ENCODE measurements at regions not wholly inside any gene's neighbourhood (a gene's known extent, or its start where the extent isn't known, plus 50 kb on each side); places are given as distances from the start of the nearest gene placed in this dataset.

DNA sequence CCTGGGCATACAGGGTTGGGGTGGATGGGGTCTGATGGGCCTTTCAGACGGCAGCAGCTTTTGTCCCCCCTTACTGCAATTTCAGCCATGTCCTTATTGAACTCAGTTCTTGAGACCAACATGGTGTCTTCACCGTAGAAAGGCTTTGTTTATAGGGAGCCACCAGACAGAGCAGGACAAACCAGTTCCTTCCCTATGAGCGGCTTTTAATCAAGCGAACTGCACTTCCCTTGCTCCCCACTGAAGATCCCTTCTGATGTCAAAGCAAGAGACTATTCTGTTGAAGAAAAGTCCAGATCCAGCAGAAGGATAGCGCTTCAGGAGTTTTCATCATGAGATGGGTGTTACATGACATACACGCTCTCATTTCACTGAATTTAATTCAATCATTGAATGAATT is 100.4 kb downstream of the CD47 start:
- no peak for TF ChIP-seq EZH2 (IDR thresholded peaks at IDR 0.05; ENCODE audit: low read length)
- TF ChIP-seq, protein P1, sequence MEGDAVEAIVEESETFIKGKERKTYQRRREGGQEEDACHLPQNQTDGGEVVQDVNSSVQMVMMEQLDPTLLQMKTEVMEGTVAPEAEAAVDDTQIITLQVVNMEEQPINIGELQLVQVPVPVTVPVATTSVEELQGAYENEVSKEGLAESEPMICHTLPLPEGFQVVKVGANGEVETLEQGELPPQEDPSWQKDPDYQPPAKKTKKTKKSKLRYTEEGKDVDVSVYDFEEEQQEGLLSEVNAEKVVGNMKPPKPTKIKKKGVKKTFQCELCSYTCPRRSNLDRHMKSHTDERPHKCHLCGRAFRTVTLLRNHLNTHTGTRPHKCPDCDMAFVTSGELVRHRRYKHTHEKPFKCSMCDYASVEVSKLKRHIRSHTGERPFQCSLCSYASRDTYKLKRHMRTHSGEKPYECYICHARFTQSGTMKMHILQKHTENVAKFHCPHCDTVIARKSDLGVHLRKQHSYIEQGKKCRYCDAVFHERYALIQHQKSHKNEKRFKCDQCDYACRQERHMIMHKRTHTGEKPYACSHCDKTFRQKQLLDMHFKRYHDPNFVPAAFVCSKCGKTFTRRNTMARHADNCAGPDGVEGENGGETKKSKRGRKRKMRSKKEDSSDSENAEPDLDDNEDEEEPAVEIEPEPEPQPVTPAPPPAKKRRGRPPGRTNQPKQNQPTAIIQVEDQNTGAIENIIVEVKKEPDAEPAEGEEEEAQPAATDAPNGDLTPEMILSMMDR (optimal IDR thresholded peaks at IDR 0.05 in 1 of 3, IDR thresholded peaks at IDR 0.05 in 1 of 3, conservative IDR thresholded peaks at IDR 0.05 in 1 of 3; ENCODE audit: extremely low read depth in 1 of 3, insufficient read depth in 2 of 3, low read length in 3 of 3): no peak
- Histone ChIP-seq H3K4me2 (ENCODE audit: control insufficient read depth, extremely low read depth, insufficient read depth, low read depth, low read length) (no peak overlapping the region), H3K9ac (ENCODE audit: control insufficient read depth, extremely low read depth, insufficient read depth, low read length) (no peak overlapping the region), H4K20me1 (ENCODE audit: control insufficient read depth, extremely low read depth, insufficient read depth, low read length) (no peaks in the 10 kb centered on the region), H3K27me3 (ENCODE audit: control insufficient read depth, extremely low read depth, insufficient read depth, low read length) (no peaks in the 10 kb centered on the region), H3K79me2 (ENCODE audit: control insufficient read depth, insufficient read depth, low read length) (no peaks in the 10 kb centered on the region), H2AFZ (ENCODE audit: control insufficient read depth, low read length) (no peak overlapping the region), H3K36me3 (ENCODE audit: control insufficient read depth in 2 of 2, extremely low read depth in 1 of 2, insufficient read depth in 2 of 2, low read length in 2 of 2) (no peaks in the 10 kb centered on the region), H3K27ac (ENCODE audit: control insufficient read depth, insufficient read depth, low read length) (no peak overlapping the region), H3K9me3 (ENCODE audit: control insufficient read depth, low read depth, low read length) (no peaks in the 10 kb centered on the region), H3K4me1 (ENCODE audit: control insufficient read depth, extremely low read depth, insufficient read depth, low read length) (peaks cover 56% of the 10 kb centered on the region), H3K9me1 (ENCODE audit: control insufficient read depth, extremely low read depth, insufficient read depth, low read length) (no peaks in the 10 kb centered on the region), H3K4me3 (ENCODE audit: control insufficient read depth in 2 of 3, extremely low read depth in 1 of 3, insufficient read depth in 2 of 3, low read depth in 1 of 3, low read length in 3 of 3) (no peak overlapping the region)
- DNase-seq (ENCODE audit: low read depth, low spot score): no peak
- dilution Hi-C loops (cut with MboI; ENCODE audit: extremely low pct_ligation_motif_present, low sequenced_read_pairs): no loop called here
- no peak for FAIRE-seq

GRCh38 chr3:107989661-107990060 is 101.2 kb downstream of the CD47 start:
- Histone ChIP-seq H3K79me2 (ENCODE audit: control insufficient read depth, insufficient read depth, low read length) (no peaks in the 10 kb centered on the region), H4K20me1 (ENCODE audit: control insufficient read depth, extremely low read depth, insufficient read depth, low read length) (no peaks in the 10 kb centered on the region), H2AFZ (ENCODE audit: control insufficient read depth, low read length) (no peak overlapping the region), H3K4me2 (ENCODE audit: control insufficient read depth, extremely low read depth, insufficient read depth, low read depth, low read length) (no peak overlapping the region), H3K4me1 (ENCODE audit: control insufficient read depth, extremely low read depth, insufficient read depth, low read length) (peaks cover 50% of the 10 kb centered on the region), H3K27me3 (ENCODE audit: control insufficient read depth, extremely low read depth, insufficient read depth, low read length) (no peaks in the 10 kb centered on the region), H3K4me3 (ENCODE audit: control insufficient read depth in 2 of 3, extremely low read depth in 1 of 3, insufficient read depth in 2 of 3, low read depth in 1 of 3, low read length in 3 of 3) (no peak overlapping the region), H3K9me1 (ENCODE audit: control insufficient read depth, extremely low read depth, insufficient read depth, low read length) (no peaks in the 10 kb centered on the region), H3K27ac (ENCODE audit: control insufficient read depth, insufficient read depth, low read length) (no peak overlapping the region), H3K9me3 (ENCODE audit: control insufficient read depth, low read depth, low read length) (no peaks in the 10 kb centered on the region), H3K36me3 (ENCODE audit: control insufficient read depth in 2 of 2, extremely low read depth in 1 of 2, insufficient read depth in 2 of 2, low read length in 2 of 2) (no peaks in the 10 kb centered on the region), H3K9ac (ENCODE audit: control insufficient read depth, extremely low read depth, insufficient read depth, low read length) (no peak overlapping the region)
- dilution Hi-C loops (cut with MboI; ENCODE audit: extremely low pct_ligation_motif_present, low sequenced_read_pairs): no loop called here
- FAIRE-seq (no peak), DNase-seq (ENCODE audit: low read depth, low spot score) (no peak)
- TF ChIP-seq EZH2 (IDR thresholded peaks at IDR 0.05; ENCODE audit: low read length): no peak
- TF ChIP-seq, protein P1 (optimal IDR thresholded peaks at IDR 0.05 in 1 of 3, IDR thresholded peaks at IDR 0.05 in 1 of 3, conservative IDR thresholded peaks at IDR 0.05 in 1 of 3; ENCODE audit: extremely low read depth in 1 of 3, insufficient read depth in 2 of 3, low read length in 3 of 3): no peak

Measured in keratinocyte (primary cell).